CD4-positive, alpha-beta T cell (primary cell): ENCODE measurements at regions not wholly inside any gene's neighbourhood (a gene's known extent, or its start where the extent isn't known, plus 50 kb on each side); places are given as distances from the start of the nearest gene placed in this dataset.

Experiments used
- ATAC-seq: fragments of 200-7000 bp; cut with Tn5 transposase; one replicate; pipeline ENCODE4 v1.10.0; 2022; ENCODE audit warnings: mild to moderate bottlenecking; ENCODE audit not compliant: poor library complexity
- CTCF ChIA-PET: fragments of 350-600 bp; sonication (Branson Sonifier 250); formaldehyde crosslinking; loops from one replicate; lab custom pipeline; 2021; ENCODE audit warnings: antibody characterized with exemption, inconsistent platforms; lab: Charles Lee
- POLR2A ChIA-PET: fragments of 350-600 bp; sonication (Branson Sonifier 250); formaldehyde crosslinking; loops from one replicate; lab custom pipeline; 2021; ENCODE audit warnings: antibody characterized with exemption, inconsistent platforms; lab: Charles Lee
- DNase-seq, 14 experiments: peaks; one replicate each; pipeline ENCODE4 v3.0.0-alpha.2; 2013 to 2020; ENCODE audit warnings: mixed read lengths in 2 of 14
- H3K27ac ChIP-seq, 2 donors: one replicate each; pipeline versions ENCODE4 v1.5.1 to v1.7.0; 2013; ENCODE audit warnings: low read length in 2 of 2, low read depth in 1 of 2, mild to moderate bottlenecking in 1 of 2
- H3K27me3 ChIP-seq, 2 experiments: 1 replicate in 1 of 2; 2 replicates in 1 of 2; pipeline versions ENCODE4 v1.6.1 to v1.7.0; 2013; ENCODE audit warnings: low read length in 2 of 2, control low read depth in 1 of 2, mild to moderate bottlenecking in 1 of 2, moderate library complexity in 1 of 2; ENCODE audit not compliant: insufficient read depth in 2 of 2, control insufficient read depth in 1 of 2
- H3K36me3 ChIP-seq: one replicate; pipeline ENCODE4 v1.6.1; 2013; ENCODE audit warnings: low read length, control low read depth; ENCODE audit not compliant: insufficient read depth
- H3K4me1 ChIP-seq: one replicate; pipeline ENCODE4 v1.6.1; 2013; ENCODE audit warnings: low read length, control low read depth; ENCODE audit not compliant: insufficient read depth
- H3K4me3 ChIP-seq: one replicate; pipeline ENCODE4 v1.5.1; 2013; ENCODE audit warnings: mild to moderate bottlenecking, low read length, moderate library complexity
- H3K9me3 ChIP-seq, 2 experiments: 1 replicate in 1 of 2; 2 replicates in 1 of 2; pipeline versions ENCODE4 v1.6.1 to v1.7.0; 2013; ENCODE audit warnings: low read length in 2 of 2, mild to moderate bottlenecking in 2 of 2, control low read depth in 1 of 2, moderate library complexity in 1 of 2; ENCODE audit not compliant: control insufficient read depth in 1 of 2, insufficient read depth in 1 of 2
- H3K27ac Mint-ChIP-seq: one replicate; pipeline ENCODE4 v1.8.0; 2020; ENCODE audit warnings: mixed read lengths
- H3K27me3 Mint-ChIP-seq: one replicate; pipeline ENCODE4 v1.8.0; 2021; ENCODE audit warnings: mixed read lengths
- H3K36me3 Mint-ChIP-seq: one replicate; pipeline ENCODE4 v1.8.0; 2021; ENCODE audit warnings: low read depth, mixed read lengths
- H3K4me1 Mint-ChIP-seq: one replicate; pipeline ENCODE4 v1.8.0; 2021; ENCODE audit warnings: low read depth, mixed read lengths
- H3K4me3 Mint-ChIP-seq: one replicate; pipeline ENCODE4 v1.8.0; 2020; ENCODE audit warnings: mild to moderate bottlenecking, mixed read lengths
- H3K9me3 Mint-ChIP-seq: one replicate; pipeline ENCODE4 v1.8.0; 2020; ENCODE audit warnings: mixed read lengths
- intact Hi-C, 2 experiments: fragments of 100-400 bp; cut with DNase I in 1 of 2; cut with micrococcal nuclease in 1 of 2; formaldehyde crosslinking; loops; one replicate each; pipeline versions ENCODE4 v1.15.1 to v1.9.0; 2023 to 2025; cut with DNase I, micrococcal nuclease
- TF ChIP-seq, protein P1 (sequence below): fragments of 200-600 bp; IDR thresholded peaks from one replicate; pipeline ENCODE4 v1.8.0; 2022; ENCODE audit warnings: antibody characterized with exemption, mild to moderate bottlenecking

DNA sequence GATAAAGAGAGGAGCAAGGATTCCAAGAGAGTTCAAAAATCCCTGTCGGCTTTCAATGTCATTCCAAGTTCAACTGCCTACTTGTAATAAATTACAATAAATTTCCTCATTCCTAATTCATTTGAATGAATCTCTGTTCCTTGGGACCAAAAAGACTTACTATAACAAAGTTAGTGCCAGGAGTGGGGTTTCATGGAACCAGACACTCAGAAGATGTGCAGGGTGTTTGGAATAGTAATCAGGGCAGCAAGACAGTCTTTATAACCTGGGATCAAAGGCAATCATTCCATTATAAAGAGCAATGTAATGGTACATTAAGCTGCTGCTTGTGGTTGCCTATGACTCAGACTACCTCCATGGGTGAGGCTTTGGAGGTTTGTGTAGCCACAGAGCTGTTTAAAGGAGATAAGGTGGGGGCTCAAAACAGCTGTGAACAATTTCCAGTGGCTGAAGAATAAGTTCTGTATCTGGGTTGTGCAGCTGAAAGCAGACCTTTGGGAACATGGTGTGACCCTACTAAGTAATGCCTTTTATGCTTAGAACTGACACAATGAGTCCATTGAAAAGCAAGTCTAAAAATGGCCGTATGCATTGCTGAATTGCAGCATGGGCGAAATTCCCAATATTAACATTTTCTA is 159.9 kb downstream of the LINC00237 start:
- H3K27ac ChIP-seq: no peak overlapping the region
- H3K9me3 ChIP-seq: peaks cover 6 to 10% of the 10 kb centered on the region in 2 experiments
- Mint-ChIP-seq H3K27me3 (peaks cover 40% of the 10 kb centered on the region), H3K27ac (no peak overlapping the region), H3K4me3 (no peak overlapping the region), H3K4me1 (no peaks in the 10 kb centered on the region), H3K9me3 (peaks cover 2% of the 10 kb centered on the region), H3K36me3 (no peaks in the 10 kb centered on the region)
- H3K4me1 ChIP-seq: no peaks in the 10 kb centered on the region
- intact Hi-C loops: no loop called here
- TF ChIP-seq, protein P1, sequence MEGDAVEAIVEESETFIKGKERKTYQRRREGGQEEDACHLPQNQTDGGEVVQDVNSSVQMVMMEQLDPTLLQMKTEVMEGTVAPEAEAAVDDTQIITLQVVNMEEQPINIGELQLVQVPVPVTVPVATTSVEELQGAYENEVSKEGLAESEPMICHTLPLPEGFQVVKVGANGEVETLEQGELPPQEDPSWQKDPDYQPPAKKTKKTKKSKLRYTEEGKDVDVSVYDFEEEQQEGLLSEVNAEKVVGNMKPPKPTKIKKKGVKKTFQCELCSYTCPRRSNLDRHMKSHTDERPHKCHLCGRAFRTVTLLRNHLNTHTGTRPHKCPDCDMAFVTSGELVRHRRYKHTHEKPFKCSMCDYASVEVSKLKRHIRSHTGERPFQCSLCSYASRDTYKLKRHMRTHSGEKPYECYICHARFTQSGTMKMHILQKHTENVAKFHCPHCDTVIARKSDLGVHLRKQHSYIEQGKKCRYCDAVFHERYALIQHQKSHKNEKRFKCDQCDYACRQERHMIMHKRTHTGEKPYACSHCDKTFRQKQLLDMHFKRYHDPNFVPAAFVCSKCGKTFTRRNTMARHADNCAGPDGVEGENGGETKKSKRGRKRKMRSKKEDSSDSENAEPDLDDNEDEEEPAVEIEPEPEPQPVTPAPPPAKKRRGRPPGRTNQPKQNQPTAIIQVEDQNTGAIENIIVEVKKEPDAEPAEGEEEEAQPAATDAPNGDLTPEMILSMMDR: no peak
- no peaks in the 10 kb centered on the region for H3K27me3 ChIP-seq
- H3K4me3 ChIP-seq: no peak overlapping the region
- DNase-seq (no peak), ATAC-seq (no peak)
- no peaks in the 10 kb centered on the region for H3K36me3 ChIP-seq
- CTCF ChIA-PET: no interaction called here
- POLR2A ChIA-PET: no interaction called here

DNA sequence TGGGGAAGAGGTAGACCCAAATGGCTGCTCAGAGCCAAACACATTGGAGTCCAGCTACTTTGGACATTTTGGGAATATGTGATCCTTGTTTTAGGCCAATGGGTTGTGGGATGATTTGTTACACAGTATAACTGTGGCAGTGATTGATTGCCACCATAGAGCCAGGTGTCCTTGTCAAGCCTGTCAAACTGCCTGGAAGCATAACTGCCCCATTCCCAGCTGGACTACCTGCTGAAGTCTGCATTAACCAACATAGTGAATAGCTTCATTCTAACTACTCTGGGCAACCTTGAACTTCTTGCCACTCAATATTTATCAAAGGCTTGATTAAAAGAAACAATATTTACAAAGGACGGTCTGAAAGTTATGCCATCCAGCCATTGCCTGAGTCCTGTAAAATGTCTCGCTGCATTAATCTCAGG is 164.7 kb downstream of the LINC00237 start:
- Mint-ChIP-seq H3K27me3 (peaks cover 28% of the 10 kb centered on the region), H3K9me3 (no peaks in the 10 kb centered on the region), H3K27ac (no peak overlapping the region), H3K4me3 (no peak overlapping the region), H3K36me3 (no peaks in the 10 kb centered on the region), H3K4me1 (no peaks in the 10 kb centered on the region)
- TF ChIP-seq, protein P1: no peak
- ChIA-PET POLR2A (no interaction called here), CTCF (no interaction called here)
- Histone ChIP-seq H3K4me3 (no peak overlapping the region), H3K27ac (no peak overlapping the region), H3K9me3 (peaks cover 4 to 15% of the 10 kb centered on the region in 2 experiments), H3K27me3 (peaks cover 2 to 7% of the 10 kb centered on the region in 2 experiments), H3K4me1 (no peaks in the 10 kb centered on the region), H3K36me3 (no peaks in the 10 kb centered on the region)
- ATAC-seq (no peak), DNase-seq (no peak)
- intact Hi-C loops: no loop called here

DNA sequence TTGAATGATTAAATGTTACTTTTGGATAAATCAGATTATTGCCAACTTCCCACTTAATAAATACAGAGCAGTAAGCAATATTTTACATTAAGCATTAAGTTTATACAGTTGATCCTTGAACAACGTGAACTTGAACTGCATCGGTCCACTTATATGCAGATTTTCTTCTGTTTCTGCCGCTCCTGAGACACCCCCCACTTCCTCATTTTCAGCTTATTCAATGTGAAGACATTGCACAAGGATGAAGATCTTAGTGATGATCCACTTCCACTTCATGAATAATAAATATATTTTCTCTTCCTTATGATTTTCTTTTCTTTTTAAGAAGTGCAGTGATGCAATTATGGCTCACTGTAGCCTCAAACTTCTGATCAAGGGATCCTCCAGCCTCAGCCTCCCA is 167.2 kb downstream of the LINC00237 start:
- ChIA-PET POLR2A (no interaction called here), CTCF (no interaction called here)
- no peaks in the 10 kb centered on the region for H3K9me3 Mint-ChIP-seq
- H3K27me3 Mint-ChIP-seq: peaks cover 27% of the 10 kb centered on the region
- Histone ChIP-seq H3K36me3 (no peaks in the 10 kb centered on the region), H3K9me3 (peaks cover 0 to 5% of the 10 kb centered on the region in 2 experiments), H3K4me1 (no peaks in the 10 kb centered on the region), H3K27me3 (peaks cover 2 to 7% of the 10 kb centered on the region in 2 experiments), H3K4me3 (no peak overlapping the region), H3K27ac (no peak overlapping the region)
- H3K4me3 Mint-ChIP-seq: no peak overlapping the region
- H3K27ac Mint-ChIP-seq: no peak overlapping the region
- no peaks in the 10 kb centered on the region for H3K36me3 Mint-ChIP-seq
- DNase-seq (no peak), ATAC-seq (no peak)
- intact Hi-C loops: no loop called here
- TF ChIP-seq, protein P1: no peak
- H3K4me1 Mint-ChIP-seq: no peaks in the 10 kb centered on the region
